Uterus (tissue), 3 donors: ENCODE measurements at regions not wholly inside any gene's neighbourhood (a gene's known extent, or its start where the extent isn't known, plus 50 kb on each side); places are given as distances from the start of the nearest gene placed in this dataset.

ENCODE experiments used
- DNase-seq, 2 donors: peaks; one replicate each; pipeline ENCODE4 v3.0.0-alpha.2; 2019 to 2020
- H3K27ac ChIP-seq, 2 donors: fragments of 200-600 bp; sonication (generic); 1 replicate in 1 of 2; 2 replicates in 1 of 2; pipeline ENCODE4 v1.5.1; 2016 to 2018
- H3K27me3 ChIP-seq, 2 donors: fragments of 200-600 bp; sonication (generic); one replicate each; pipeline ENCODE4 v1.5.1; 2018 to 2019; ENCODE audit warnings: control low read depth in 1 of 2
- H3K36me3 ChIP-seq, 2 donors: fragments of 200-600 bp; sonication (generic); one replicate each; pipeline ENCODE4 v1.5.1; 2019; ENCODE audit warnings: control low read depth in 1 of 2
- H3K4me1 ChIP-seq, 2 donors: fragments of 200-600 bp; sonication (generic); one replicate each; pipeline ENCODE4 v1.5.1; 2018 to 2019; ENCODE audit warnings: control low read depth in 1 of 2
- H3K4me3 ChIP-seq, 2 donors: fragments of 200-600 bp; sonication (generic); 1 replicate in 1 of 2; 2 replicates in 1 of 2; pipeline ENCODE4 v1.5.1; 2018 to 2019; ENCODE audit warnings: mild to moderate bottlenecking in 1 of 2
- H3K9me3 ChIP-seq, 2 donors: fragments of 200-600 bp; sonication (generic); one replicate each; pipeline ENCODE4 v1.5.1; 2019; ENCODE audit warnings: control low read depth in 1 of 2
- CTCF ChIP-seq, 4 experiments: fragments of 200-600 bp in 2 of 4; fragments of 450-650 bp in 2 of 4; sonication (generic) in 2 of 4; IDR thresholded peaks; one replicate each; pipeline ENCODE4 v1.5.1; 2016 to 2019; ENCODE audit warnings: antibody characterized with exemption in 4 of 4, mild to moderate bottlenecking in 2 of 4, moderate library complexity in 1 of 4
- POLR2A ChIP-seq, 2 donors: fragments of 450-650 bp; IDR thresholded peaks; one replicate each; pipeline ENCODE4 v1.6.1; 2016; ENCODE audit warnings: antibody characterized with exemption in 2 of 2, mild to moderate bottlenecking in 1 of 2, moderate library complexity in 1 of 2
- intact Hi-C: fragments of 100-400 bp; cut with DNase I; formaldehyde crosslinking; loops from one replicate; pipeline ENCODE4 v1.15.1; 2023; ENCODE audit warnings: low total_unique reads
- donor health status: DM: yes; HTN: yes; CAD: no.

GRCh38 chr2:75315436-75315835, 116.1 kb upstream of the TACR1 start:
- Histone ChIP-seq H3K27ac (no peak overlapping the region), H3K27me3 (no peaks in the 10 kb centered on the region), H3K4me3 (no peak overlapping the region), H3K9me3 (no peaks in the 10 kb centered on the region), H3K4me1 (no peaks in the 10 kb centered on the region), H3K36me3 (no peaks in the 10 kb centered on the region)
- no peak for DNase-seq
- TF ChIP-seq CTCF (IDR thresholded peaks at IDR 0.05) (no peak), POLR2A (IDR thresholded peaks at IDR 0.05) (no peak)
- intact Hi-C loops, result no loop called here

DNA sequence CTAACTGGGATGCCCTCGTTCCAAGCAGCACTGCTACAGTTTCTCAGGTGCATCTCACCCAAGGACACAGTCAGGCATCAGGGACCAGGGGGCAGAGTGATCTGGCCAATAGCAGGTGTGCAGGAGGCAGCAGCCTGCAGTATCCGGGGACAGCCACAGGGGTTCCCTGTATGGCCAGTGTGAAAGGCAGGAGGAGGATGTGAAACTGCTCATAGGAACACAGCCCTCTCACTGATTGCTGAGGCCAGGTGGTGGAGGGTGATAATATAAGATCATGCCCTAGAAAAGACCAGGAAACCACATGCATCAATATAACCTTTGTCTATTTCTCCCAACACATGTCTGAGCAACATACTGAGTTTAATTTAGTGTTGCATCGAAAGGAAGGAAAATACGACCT, 112.7 kb upstream of the TACR1 start:
- no peaks in the 10 kb centered on the region for H3K4me1 ChIP-seq
- H3K4me3 ChIP-seq, result no peak overlapping the region
- H3K9me3 ChIP-seq, result no peaks in the 10 kb centered on the region
- DNase-seq, result no peak
- intact Hi-C loops, result no loop called here
- no peak overlapping the region for H3K27ac ChIP-seq
- no peak for TF ChIP-seq POLR2A (IDR thresholded peaks at IDR 0.05)
- no peak for TF ChIP-seq CTCF (IDR thresholded peaks at IDR 0.05)
- no peaks in the 10 kb centered on the region for H3K27me3 ChIP-seq
- no peaks in the 10 kb centered on the region for H3K36me3 ChIP-seq

DNA sequence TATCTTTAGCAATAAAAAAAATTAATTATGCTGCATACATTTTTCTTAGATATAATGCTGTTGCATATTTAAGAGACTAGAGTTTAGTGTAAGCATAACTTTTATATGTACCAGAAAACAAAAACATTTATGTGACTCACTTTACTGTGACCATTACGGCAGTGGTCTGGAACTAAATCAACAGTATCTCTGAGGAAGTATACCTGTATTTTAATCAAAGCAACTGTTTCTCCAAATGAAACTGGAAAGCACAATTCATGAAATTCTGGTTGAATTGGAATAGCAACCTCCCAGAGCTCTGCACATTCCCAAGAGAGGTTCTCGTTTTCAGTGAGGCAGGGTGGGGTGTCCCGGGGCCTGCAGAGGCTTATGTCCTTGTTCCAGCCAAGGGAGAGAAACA, 112.2 kb upstream of the TACR1 start:
- Histone ChIP-seq H3K4me3 (no peak overlapping the region), H3K36me3 (no peaks in the 10 kb centered on the region), H3K4me1 (no peaks in the 10 kb centered on the region), H3K9me3 (no peaks in the 10 kb centered on the region), H3K27me3 (no peaks in the 10 kb centered on the region), H3K27ac (no peak overlapping the region)
- no peak for DNase-seq
- intact Hi-C loops, result no loop called here
- TF ChIP-seq POLR2A (IDR thresholded peaks at IDR 0.05) (no peak), CTCF (IDR thresholded peaks at IDR 0.05) (no peak)

DNA sequence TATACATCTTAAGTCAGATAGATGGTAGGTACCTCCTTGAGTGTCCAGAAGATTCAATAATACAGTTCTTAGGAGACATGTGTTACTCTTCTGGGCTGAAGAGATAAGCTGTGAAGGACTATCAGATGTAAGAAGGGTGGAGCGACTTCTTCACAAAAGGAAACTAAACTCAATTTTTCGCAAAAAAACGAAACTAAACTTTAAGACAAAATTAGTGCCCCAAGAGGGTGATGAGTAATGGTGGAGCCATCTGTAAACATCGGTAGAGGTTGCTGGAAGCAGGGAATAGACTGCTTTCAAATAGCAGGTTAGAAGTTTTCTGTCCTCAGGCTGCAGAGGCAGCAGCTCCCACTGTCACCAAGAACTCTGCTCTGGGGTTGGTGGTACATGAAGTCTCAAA, 111.6 kb upstream of the TACR1 start:
- DNase-seq, result no peak
- intact Hi-C loops, result no loop called here
- no peak for TF ChIP-seq CTCF (IDR thresholded peaks at IDR 0.05)
- TF ChIP-seq POLR2A (IDR thresholded peaks at IDR 0.05), result no peak
- no peaks in the 10 kb centered on the region for H3K27me3 ChIP-seq
- no peaks in the 10 kb centered on the region for H3K9me3 ChIP-seq
- no peak overlapping the region for H3K27ac ChIP-seq
- no peak overlapping the region for H3K4me3 ChIP-seq
- H3K4me1 ChIP-seq, result no peaks in the 10 kb centered on the region
- no peaks in the 10 kb centered on the region for H3K36me3 ChIP-seq

GRCh38 chr2:75309596-75310463, 110.5 kb upstream of the TACR1 start:
- intact Hi-C loops, result no loop called here
- Histone ChIP-seq H3K27ac (no peak overlapping the region), H3K27me3 (no peaks in the 10 kb centered on the region), H3K9me3 (no peaks in the 10 kb centered on the region), H3K4me3 (no peak overlapping the region), H3K4me1 (no peaks in the 10 kb centered on the region), H3K36me3 (no peaks in the 10 kb centered on the region)
- no peak for DNase-seq
- TF ChIP-seq CTCF (IDR thresholded peaks at IDR 0.05), result no peak
- no peak for TF ChIP-seq POLR2A (IDR thresholded peaks at IDR 0.05)
